NCI-H82 (cell line): ENCODE measurements at regions not wholly inside any gene's neighbourhood (a gene's known extent, or its start where the extent isn't known, plus 50 kb on each side); places are given as distances from the start of the nearest gene placed in this dataset.

ENCODE experiments used
- DNase-seq: peaks from one replicate; lab custom pipeline; 2025; lab: John Stamatoyannopoulos, UW

DNA sequence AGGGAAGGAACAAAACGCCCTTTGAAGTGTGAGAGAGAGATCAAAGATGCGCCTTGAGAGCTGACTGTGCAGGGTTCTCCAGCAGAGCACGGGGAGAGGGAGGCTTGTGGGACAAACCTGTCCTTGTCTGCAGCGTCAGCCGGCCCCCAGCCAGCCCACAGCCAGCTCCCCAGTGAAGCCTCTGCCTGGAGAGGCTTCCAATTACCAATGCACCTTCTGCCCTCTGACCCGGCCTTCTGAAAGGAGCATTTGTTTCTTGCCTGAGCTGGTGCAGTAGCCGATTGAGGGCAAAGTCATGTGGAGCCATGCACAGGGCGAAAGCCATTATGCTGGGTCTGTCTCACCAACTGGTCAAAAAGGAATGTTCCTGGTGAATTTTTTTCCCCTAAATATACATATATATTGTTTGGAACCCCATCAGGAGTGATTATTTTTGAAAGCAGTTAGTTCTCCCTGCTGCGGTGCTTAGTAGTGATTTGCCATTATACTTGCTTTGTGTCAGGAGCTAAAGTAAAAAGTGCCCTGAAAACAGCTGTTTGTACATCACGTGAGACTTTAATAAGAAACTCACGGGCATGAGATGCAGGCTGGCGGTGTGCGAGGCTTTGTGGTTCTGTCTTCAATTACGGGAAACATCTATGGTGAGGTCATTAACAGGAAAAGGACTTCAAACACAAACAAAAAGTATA, 268.6 kb downstream of the KLF6 start:
- no peak for DNase-seq

DNA sequence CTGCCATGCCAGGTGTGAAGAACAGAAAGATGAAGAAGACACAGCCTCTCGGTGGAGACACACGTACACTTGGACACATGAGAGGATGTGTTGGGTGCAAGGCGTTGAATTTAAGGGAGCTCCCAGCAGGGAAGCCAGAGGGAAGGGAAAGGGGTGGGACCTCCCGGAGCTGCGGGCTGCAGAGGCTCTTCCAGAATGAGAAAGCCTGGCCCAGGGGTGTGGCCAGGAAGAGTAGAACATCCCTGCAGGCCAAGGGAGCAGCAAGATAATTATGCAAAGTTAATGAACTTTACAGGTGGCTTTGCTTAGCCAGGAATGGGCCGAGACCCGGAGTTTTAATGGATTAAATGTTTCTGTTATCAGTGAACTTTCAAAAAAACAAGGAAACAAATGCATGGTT, 270.3 kb downstream of the KLF6 start:
- DNase-seq: no peak

DNA sequence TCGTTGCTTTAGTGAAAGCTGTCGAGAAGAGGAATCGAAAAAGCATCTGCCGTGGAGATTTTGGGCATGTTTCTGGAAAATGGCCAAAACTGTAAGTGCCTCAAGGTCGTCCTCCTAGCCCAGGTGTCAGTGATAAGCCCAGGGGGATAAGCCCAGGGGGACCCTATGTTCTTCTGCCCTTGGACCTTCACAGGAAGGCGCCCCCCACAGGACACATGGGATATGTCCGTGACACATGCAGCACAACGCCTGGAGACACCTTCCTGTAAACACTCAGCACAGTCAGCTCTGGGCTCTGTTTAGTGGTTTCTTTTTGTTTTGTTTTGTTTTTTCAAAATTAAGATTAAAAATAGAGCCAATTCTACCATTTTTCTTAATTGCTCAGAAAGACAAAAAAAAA, 272.7 kb downstream of the KLF6 start:
- no peak for DNase-seq

DNA sequence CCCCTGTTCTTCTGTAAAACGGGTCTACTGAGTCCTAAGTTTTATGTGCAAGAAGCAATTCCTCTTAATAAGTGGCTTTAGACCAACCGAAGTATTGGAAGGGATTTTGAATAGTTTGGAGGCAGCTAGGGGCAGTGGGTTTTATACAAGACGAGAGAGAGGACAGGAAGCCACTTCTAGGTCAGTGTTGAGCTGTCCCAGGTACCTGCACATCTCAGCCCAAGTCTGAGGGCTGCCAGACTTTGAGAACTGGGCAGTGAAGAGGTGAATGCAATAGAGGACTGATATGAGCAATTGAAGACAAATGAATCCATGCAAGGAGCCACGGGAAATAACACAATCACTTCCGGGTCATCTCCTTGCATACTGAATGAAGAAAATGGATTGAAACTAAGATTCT, 273.5 kb downstream of the KLF6 start:
- DNase-seq: no peak

DNA sequence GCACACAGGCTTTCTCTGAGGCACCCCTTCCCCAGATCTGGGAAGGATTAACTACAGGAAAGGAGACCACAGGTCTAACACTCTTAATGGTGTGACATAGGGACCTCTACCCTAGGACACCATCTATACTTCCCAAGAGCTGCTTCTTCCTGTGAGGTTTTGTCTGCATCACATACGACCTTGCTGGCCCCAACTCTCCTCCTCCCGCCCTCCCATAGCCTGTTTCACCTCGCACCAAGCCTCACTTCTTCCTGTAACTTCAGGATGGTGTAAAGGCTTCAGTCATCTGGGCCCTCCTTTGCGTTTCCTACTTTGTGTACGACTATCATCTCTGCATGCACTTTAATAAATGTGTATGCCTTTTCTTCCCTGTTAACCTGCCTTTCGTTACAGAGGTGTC, 274.3 kb downstream of the KLF6 start:
- no peak for DNase-seq

DNA sequence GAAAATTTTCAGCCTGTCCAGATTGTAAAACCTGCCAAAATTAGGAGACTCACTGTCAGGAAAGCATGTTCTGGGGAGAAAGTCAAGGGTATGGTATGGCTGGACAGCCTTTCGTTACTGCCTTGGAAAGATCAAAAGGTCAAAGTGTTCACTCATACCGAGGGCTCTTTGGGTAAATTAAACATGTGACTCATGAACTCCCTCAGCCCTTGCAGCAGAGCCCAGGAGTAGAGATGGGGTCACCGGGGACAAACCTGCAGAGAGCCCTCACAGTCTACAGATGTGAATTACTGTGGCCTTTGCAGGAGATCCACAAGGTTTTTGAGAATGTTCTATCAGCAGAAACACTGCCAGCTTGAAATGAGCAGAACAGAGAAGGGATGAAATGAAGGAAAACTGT, 275.7 kb downstream of the KLF6 start:
- DNase-seq: no peak

DNA sequence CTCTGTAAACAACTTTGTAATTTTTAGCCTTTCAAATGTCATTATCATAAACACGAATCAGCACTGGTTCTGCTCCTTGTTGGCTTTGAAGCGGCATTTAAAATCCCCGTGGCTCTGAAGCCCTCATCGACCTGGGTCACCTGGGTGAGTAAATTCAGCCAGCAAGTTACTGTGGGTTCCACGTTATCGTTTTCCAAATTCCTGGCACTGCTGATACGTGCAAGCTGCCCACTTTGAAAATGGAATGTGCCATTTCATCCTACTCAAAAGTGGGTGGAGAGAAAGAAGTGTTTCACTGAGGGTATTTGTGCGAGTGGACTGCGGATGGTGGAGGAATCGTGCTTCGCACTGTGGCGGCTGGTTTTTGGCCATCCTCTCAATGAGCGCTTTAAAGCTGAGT, 281.7 kb downstream of the KLF6 start:
- DNase-seq: no peak

DNA sequence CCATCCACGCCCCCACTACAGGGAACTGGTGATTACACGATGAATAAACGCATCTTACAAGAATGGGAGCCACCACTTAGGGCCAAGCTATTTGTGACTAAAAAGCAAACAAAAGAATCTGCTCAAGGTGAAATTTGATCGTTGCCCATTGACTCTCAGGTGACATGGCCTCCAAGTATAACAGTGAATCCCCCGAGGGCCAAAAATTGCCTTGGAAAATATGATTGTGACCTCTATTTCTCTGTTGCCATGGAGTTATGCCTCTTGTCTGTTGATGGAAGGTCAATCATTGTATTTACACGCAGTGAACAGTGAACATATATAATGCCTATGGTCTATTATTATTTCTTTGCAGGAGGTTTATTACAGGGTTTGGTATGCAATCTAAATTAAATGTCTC, 282.3 kb downstream of the KLF6 start:
- DNase-seq: no peak

DNA sequence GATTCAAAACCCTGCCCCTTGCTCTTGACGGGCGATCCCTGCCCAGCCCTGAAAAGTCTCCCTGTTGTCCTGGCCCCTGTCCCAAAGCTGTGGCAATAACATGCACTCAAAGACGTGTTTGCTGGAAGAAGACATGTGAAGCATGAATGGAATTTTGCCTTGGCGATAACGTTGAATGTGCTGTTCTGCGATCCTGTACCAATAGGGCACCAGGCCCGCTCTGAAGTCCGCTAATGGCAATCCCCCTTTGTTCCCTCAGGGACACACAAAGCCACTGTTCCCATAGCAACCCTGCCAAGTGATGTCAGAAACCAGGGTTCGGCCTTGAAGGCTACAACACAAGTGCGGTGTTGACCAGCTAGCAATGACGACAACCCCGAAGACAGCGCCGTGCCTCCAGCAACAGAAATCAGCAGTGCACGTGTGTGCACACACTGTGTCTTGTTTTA, 284.6 kb downstream of the KLF6 start:
- DNase-seq: peak; percentile 13

DNA sequence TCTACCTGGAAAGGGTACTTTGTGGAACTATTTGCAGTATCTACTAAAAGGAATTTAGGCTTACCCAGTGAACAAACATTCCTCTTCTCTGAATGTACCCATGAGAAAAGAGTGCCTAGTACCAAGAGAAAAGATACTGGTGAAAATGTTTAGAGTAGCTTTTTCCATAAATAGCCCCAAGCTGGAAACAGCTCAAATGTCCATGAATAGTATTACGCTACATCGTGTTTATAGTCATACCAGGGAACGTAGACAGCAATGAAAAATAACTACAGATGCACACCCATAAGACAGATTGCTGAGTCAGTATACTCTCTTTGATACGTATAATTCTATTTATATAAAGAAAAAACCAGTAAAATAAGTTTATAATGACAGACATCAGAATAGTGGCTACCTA, 285.9 kb downstream of the KLF6 start:
- no peak for DNase-seq

DNA sequence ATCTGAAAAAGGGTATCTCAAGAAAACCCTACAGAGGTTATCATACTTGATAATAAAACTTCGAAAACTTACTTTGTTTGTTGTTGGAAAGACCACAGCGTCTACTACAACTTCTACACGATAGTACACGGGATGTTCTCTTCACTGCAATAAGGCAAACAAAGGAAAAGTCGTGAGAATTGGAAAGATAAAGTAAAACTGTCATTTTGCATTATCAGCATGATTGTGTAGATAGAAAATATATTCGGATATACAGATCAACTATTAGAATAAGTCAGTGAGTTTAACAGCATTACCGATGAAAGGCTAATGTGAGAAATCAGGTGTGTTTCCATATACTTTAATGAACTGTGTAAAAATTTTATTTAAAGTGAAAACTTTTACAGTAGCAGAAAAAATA, 287.4 kb downstream of the KLF6 start:
- DNase-seq: no peak

DNA sequence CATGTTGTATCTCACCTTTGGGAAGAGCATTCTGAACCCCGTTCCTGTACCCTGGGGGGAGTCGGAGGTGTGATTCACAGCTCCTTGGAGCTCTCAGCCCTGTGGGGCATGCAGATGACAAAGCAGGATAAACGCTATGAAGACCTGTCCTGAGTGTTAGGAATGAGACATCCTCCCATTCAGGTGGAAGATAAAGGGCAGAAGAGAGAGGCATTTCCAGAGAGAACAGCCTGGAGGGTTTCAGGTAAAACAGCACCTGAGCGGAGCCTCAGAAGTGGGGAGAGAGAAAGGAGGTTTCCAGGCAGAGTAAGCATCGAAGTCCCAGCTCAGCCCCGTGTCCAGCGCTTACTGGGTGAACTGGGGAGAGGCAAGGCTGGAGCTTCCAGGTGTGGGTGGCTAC, 288.9 kb downstream of the KLF6 start:
- no peak for DNase-seq

DNA sequence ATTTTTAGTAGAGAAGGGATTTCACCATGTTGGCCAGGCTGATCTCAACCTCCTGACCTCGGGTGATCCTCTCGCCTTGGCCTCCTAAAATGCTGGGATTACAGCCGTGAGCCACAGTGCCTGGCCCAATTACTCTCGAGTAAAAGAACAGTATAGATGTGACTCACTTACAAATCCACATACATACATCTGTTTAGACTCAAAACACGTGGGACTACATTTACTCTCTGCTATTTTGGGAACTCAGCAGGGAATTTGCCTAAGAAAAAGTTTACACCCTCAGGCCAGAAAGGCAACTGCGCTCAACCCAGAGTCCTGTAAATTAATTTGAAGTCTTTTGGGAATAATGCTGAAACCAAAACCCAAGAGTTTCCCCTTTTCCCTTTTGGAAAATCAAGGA, 289.7 kb downstream of the KLF6 start:
- DNase-seq: no peak

DNA sequence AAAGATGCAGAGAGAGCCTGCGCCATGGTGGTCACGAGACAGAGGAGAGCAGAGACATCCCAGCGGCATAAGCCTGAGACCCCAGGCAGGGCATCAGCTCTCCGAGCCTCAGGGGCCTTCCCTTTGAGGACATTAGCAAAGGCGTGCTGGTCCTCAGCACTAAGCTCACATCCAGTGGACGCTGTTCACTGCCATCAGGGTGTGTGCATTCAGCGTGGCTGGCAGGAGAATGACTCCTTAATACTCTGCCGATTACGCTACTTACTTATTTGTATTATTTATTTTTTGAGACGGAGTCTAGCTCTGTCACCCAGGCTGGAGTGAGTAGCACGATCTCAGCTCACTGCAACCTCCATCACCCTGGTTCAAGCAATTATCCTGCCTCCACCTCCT, 290.2 kb downstream of the KLF6 start:
- no peak for DNase-seq

DNA sequence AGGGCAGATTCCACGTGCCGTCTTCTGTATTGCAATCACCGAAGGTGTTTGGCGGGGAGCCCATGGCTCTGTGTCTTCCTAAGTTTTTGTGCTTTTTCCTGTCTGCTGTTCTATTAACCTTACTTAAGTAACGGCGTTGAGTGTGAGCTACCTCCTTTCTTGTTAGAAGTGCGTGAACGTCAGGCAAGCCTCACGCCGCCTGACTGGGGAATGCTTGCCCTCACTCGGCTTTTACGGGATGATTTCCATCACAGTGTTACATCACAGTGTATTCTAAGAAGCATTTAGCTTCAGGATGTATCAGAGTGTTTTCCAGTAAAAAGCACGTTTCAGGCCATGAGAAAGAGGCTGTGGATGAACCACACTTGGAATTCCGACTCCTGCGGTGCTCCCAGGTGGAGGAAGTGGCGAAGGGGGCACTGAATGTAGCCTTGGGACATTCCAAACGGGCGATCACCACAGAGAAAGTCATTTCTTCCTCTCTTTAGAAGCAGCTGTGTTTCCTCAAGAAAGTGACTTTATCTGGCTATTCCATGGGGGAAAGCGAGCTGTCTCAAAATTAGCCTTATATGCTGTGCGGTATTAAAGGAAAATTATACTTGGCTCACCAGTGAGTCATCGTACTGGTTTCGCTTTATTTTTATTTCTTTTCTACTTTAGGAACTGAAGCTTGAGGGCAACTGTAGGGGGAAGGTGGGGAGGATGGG, 290.7 kb downstream of the KLF6 start:
- no peak for DNase-seq

DNA sequence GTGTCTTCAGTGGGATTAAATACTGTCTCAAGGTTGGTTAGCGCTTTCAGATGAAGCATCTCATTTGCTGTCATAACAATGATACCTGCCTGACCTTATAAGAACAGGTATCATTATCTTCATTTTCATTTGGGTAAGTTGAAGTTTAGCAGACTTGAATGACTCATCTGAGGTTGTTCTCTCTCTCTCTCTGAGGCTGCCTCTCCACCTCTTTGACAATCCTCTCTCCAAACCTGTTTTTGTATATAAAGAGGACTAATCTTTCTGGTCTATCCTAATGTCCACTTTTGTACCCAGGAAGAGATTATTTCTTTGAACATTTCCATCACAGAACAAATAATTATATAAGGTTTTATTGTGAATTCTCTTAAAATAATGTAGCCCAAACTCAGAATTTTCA, 291.4 kb downstream of the KLF6 start:
- no peak for DNase-seq

DNA sequence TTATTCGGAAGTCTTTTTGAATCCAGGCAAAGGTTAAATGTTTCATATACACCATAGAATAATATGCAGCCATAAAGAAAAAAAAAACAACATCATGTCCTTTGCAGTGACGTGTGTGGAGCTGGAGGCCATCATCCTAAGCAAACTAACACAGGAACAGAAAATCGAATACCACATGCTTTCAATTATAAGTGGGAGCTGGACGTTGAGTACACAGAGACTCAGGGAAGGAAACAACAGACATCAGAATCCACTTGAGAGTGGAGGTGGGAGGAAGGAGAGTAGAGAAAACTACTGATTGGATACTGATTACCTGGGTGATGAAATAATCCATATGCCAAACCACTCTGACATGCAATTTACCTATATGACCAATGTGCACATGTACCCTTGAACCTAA, 293.4 kb downstream of the KLF6 start:
- no peak for DNase-seq

DNA sequence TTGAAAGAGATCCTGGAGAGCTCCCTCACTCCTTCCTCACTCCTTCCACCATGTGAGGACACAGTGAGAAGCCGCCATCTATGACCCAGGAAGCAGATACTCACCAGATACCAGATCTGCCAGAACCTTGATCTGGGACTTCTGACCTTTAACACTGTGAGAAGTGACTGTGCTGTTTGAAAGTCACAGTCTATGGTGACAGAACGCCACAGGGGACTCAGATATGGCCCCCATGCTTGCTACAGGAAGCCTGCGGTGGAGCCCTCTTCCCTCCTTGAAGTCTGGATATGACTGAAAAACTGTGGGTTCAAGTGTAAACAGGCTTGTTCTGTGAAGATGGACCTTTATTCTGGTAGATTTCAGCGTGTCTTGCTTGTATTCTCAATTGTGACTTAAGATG, 297.8 kb downstream of the KLF6 start:
- DNase-seq: no peak

DNA sequence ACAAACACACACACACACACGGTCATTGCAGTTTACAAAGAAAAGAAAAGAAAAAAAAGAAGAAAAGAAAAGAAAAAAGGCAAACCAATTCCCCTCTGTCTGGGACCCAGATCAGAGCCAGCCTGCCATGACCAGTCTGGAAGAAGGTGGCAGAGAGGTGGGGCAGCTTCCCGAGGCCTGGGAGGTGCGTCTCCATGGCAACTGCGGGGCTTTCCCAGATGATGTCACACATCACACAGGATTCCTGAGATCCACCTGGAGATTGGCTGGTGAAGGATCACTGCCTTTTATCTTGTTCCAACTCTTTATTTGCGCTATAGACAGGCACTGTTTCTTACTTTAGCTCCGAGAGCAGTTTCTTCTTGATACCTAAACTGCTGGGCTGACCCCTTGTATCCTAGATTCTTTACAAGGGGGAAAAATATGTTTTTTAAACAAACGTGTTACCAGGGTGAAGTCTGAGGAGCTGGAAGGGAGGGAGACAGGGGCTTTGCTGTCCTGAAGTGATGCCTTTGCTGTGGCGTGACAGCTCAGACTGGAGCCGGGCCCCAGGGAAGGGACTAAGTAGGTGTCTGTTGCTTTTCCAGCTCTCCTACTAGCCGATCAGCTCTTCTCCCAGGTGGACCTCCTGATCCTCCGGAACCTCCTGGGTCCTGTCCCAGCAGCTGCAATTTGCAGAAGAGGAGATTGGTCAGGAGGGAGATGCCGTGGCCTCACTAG, 298.5 kb downstream of the KLF6 start:
- DNase-seq: no peak

DNA sequence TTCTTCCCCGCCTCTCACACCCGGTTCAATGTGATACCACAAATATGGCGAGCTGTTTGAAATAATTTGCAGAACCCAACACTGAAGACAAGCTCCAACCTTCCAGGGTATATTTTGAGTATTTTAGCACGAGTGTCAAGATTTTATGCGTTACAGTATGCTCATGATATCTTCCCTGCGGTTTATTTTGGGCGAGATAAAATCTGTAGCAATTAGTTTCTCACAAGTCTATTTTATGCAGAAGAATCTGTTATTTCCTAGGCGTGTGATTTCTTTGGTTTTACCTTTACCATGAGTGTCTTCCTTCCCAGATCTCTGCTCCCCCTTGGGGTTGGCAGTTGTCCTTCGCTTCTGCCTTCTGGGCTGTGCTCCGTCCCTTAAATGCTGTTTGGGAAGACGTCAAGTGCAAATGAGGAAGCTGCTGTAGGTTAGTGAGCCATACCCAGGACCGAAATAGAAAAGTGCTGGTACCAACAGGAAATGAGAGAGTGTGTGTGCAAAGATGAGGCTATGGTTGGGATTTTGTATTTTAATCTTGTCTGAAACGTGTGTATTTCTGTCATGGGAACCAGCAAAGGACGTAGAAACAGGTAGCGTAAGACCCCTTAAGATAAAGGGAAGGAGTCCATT, 299.8 kb downstream of the KLF6 start:
- DNase-seq: no peak

DNA sequence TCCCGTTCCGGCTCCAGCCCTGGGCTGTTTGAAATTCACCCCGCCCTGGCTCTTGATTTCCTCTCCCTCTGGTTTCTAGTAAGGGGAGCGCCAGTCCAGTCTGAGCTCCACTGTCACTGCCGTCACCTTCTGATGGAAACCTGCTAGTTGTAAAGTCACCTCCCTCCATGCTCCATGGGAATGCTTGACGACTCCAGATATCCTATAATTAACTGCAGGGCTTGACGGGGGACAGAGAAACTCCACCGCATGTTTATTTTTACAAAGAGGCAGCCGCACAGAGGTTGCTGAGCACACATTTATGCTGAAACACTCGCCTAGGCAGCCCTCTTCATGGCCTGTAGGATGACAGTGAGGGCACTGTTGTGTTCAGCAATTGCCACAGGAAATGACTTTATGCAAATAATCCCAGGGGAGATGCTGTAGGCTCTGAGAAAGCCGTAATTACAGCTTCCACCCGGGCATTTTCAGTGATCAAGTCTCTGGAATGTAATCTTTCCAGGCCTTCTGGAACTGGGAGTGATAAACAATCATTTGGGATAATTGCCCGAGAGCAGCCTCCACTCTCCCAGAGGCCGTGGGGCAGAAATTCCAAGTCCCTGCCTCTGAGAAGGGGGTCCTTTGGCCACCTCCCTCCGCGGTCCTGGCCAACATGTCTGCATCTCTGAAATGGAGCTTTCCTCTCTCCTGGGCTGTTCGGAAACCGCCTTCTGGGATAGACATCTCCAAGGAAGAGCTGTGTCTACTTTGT, 300.5 kb downstream of the KLF6 start:
- DNase-seq: no peak
